ENCODE measurements at regions not wholly inside any gene's neighbourhood (a gene's known extent, or its start where the extent isn't known, plus 50 kb on each side); places are given as distances from the start of the nearest gene placed in this dataset.

DNA sequence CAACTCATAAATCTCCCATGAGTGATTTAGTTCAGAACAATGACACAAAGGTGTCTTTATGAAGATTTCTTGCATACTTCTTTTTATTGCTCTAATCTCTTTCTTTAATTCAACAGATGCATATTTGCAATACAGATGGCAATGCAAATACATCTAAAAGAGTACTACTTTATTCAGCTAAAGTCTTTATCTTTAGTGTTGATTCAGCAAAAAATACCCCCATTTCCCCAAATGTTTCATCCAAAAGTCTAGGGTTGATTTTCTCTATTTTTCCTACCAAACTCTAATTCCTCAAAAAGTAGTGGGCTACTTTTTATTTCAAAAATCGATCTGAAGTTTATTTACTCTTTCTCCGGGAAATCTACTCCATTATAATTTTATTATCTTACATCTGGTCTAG, 1055.2 kb downstream of the STIM2 start:
- 77% methylated on average over 2 of the region's 2 CpGs for WGBS
- H3K9me3 ChIP-seq: no peaks in the 10 kb centered on the region
- no peaks in the 10 kb centered on the region for H3K36me3 ChIP-seq
- DNase-seq (ENCODE audit: extremely low spot score): no peak
- no peak overlapping the region for H3K27ac ChIP-seq (replicated peaks in 1 of 4)
- H3K27me3 ChIP-seq: no peaks in the 10 kb centered on the region
- intact Hi-C loops (cut with DNase I): no loop called here
- TF ChIP-seq, protein P1, sequence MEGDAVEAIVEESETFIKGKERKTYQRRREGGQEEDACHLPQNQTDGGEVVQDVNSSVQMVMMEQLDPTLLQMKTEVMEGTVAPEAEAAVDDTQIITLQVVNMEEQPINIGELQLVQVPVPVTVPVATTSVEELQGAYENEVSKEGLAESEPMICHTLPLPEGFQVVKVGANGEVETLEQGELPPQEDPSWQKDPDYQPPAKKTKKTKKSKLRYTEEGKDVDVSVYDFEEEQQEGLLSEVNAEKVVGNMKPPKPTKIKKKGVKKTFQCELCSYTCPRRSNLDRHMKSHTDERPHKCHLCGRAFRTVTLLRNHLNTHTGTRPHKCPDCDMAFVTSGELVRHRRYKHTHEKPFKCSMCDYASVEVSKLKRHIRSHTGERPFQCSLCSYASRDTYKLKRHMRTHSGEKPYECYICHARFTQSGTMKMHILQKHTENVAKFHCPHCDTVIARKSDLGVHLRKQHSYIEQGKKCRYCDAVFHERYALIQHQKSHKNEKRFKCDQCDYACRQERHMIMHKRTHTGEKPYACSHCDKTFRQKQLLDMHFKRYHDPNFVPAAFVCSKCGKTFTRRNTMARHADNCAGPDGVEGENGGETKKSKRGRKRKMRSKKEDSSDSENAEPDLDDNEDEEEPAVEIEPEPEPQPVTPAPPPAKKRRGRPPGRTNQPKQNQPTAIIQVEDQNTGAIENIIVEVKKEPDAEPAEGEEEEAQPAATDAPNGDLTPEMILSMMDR (IDR thresholded peaks at IDR 0.05): no peak
- TF ChIP-seq POLR2AphosphoS5 (IDR thresholded peaks at IDR 0.05) (no peak), POLR2A (IDR thresholded peaks at IDR 0.05; ENCODE audit: low read depth) (no peak), EP300 (IDR thresholded peaks at IDR 0.05) (no peak)
- H3K4me3 ChIP-seq: no peak overlapping the region
- H3K4me1 ChIP-seq: no peaks in the 10 kb centered on the region

- WGBS: 29% methylated on average over 2 of the region's 2 CpGs
- TF ChIP-seq POLR2A (IDR thresholded peaks at IDR 0.05; ENCODE audit: low read depth) (no peak), POLR2AphosphoS5 (IDR thresholded peaks at IDR 0.05) (no peak), EP300 (IDR thresholded peaks at IDR 0.05) (no peak)
- TF ChIP-seq, protein P1 (IDR thresholded peaks at IDR 0.05): no peak
- Histone ChIP-seq H3K27me3 (no peaks in the 10 kb centered on the region), H3K4me1 (no peaks in the 10 kb centered on the region), H3K9me3 (no peaks in the 10 kb centered on the region), H3K36me3 (no peaks in the 10 kb centered on the region), H3K27ac (replicated peaks in 1 of 4) (no peak overlapping the region), H3K4me3 (no peak overlapping the region)
- DNase-seq (ENCODE audit: extremely low spot score): no peak
- intact Hi-C loops (cut with DNase I): no loop called here
Observed at GRCh38 chr4:27916452-27917184, 1056.0 kb downstream of the STIM2 start.

GRCh38 chr4:27917381-27917780, 1056.7 kb downstream of the STIM2 start:
- intact Hi-C loops (cut with DNase I): no loop called here
- Histone ChIP-seq H3K4me1 (no peaks in the 10 kb centered on the region), H3K27ac (replicated peaks in 1 of 4) (no peak overlapping the region), H3K9me3 (no peaks in the 10 kb centered on the region), H3K4me3 (no peak overlapping the region), H3K27me3 (no peaks in the 10 kb centered on the region), H3K36me3 (no peaks in the 10 kb centered on the region)
- TF ChIP-seq, protein P1 (IDR thresholded peaks at IDR 0.05): no peak
- TF ChIP-seq POLR2A (IDR thresholded peaks at IDR 0.05; ENCODE audit: low read depth): no peak
- no peak for TF ChIP-seq POLR2AphosphoS5 (IDR thresholded peaks at IDR 0.05)
- no peak for TF ChIP-seq EP300 (IDR thresholded peaks at IDR 0.05)
- no peak for DNase-seq (ENCODE audit: extremely low spot score)
- 66% methylated on average over 2 of the region's 2 CpGs for WGBS

- TF ChIP-seq POLR2A (IDR thresholded peaks at IDR 0.05; ENCODE audit: low read depth): no peak
- no peaks in the 10 kb centered on the region for H3K27me3 ChIP-seq
- no peaks in the 10 kb centered on the region for H3K9me3 ChIP-seq
- H3K4me3 ChIP-seq: no peak overlapping the region
- H3K36me3 ChIP-seq: no peaks in the 10 kb centered on the region
- intact Hi-C loops (cut with DNase I): no loop called here
- 73% methylated on average over 4 of the region's 4 CpGs for WGBS
- H3K4me1 ChIP-seq: no peaks in the 10 kb centered on the region
- no peak overlapping the region for H3K27ac ChIP-seq (replicated peaks in 1 of 4)
- DNase-seq (ENCODE audit: extremely low spot score): no peak
Observed at GRCh38 chr4:27921231-27921630, 1060.6 kb downstream of the STIM2 start.

- H3K4me1 ChIP-seq: no peaks in the 10 kb centered on the region
- no peak for TF ChIP-seq POLR2A (IDR thresholded peaks at IDR 0.05; ENCODE audit: low read depth)
- TF ChIP-seq EP300 (IDR thresholded peaks at IDR 0.05): no peak
- TF ChIP-seq, protein P1 (IDR thresholded peaks at IDR 0.05): no peak
- TF ChIP-seq POLR2AphosphoS5 (IDR thresholded peaks at IDR 0.05): no peak
- intact Hi-C loops (cut with DNase I): no loop called here
- WGBS: 62% methylated on average over 4 of the region's 4 CpGs
- H3K27me3 ChIP-seq: no peaks in the 10 kb centered on the region
- no peak overlapping the region for H3K27ac ChIP-seq (replicated peaks in 1 of 4)
- DNase-seq (ENCODE audit: extremely low spot score): no peak
- no peaks in the 10 kb centered on the region for H3K36me3 ChIP-seq
- H3K9me3 ChIP-seq: no peaks in the 10 kb centered on the region
- no peak overlapping the region for H3K4me3 ChIP-seq
Observed at GRCh38 chr4:27928761-27929540, 1068.3 kb downstream of the STIM2 start.

Measured in esophagus muscularis mucosa (tissue), 4 donors.